ENCODE measurements at regions not wholly inside any gene's neighbourhood (a gene's known extent, or its start where the extent isn't known, plus 50 kb on each side); places are given as distances from the start of the nearest gene placed in this dataset.
"Not testable (repeated sequence)": the region's sequence is repeated elsewhere in the genome, so short reads cannot be mapped to it uniquely, and the experiment has no call there.

GRCh38 chr6:19391926-19392325 is 445.2 kb upstream of the ID4 start:
- DNase-seq (ENCODE audit: low read depth) = no peak

GRCh38 chr6:19394051-19394450 is 443.1 kb upstream of the ID4 start:
- DNase-seq (ENCODE audit: low read depth) = no peak

DNA sequence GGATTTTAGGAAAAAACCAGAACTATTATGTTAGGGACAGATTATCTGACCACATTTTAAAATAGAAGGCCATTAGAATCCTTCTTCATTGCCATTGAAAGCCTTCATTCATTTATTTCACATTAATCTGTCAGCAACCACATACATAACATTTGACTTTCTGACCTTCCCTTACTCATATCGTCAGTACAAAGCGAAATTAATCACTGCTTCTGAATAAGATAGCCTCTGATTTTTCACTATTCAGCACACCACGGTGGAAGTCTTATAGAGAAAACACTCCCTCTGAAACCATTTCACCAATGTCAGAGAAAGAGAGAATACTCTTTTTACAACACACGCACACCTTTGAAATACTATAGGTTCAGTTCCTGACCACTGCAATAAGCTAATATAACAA is 442.5 kb upstream of the ID4 start:
- no peak for DNase-seq (ENCODE audit: low read depth)

DNA sequence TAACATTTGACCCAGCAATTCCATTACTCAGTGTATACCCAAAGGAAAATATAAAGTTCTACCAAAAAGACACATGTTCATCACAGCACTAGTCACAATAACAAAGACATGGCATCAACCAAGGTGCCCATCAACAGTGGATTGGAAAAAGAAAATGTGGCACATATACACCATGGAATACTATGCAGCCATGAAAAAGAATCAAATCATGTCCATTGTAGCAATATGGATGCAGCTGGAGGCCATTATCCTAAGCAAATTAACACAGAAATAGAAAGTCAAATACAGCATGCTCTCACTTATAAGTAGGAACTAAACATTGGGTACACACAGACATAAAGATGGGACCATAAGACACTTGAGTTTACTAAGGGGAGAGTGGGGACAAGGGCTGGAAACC is 441.9 kb upstream of the ID4 start:
- no peak for DNase-seq (ENCODE audit: low read depth)

GRCh38 chr6:19399406-19399805 is 437.8 kb upstream of the ID4 start:
- DNase-seq (ENCODE audit: low read depth) = no peak

DNA sequence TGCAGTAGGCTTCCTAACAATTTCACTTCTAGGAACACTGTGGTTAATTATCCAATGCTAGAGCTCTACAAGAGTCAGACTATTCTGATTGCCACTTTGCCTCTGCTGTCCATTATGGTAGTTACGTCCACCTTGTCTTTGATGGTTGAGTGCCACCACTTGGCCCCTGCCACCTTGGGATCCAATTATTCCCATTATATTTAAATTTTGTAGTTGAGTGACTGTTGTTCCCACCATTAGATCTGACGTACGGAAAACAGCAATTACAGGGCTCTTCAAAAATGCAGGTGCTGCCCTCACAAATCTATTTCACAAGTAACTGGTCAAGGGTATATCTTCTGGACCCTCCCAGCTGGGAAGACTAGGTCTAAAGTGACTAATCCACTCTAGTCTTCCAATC is 432.3 kb upstream of the ID4 start:
- DNase-seq (ENCODE audit: low read depth) = not testable (repeated sequence)

- DNase-seq (ENCODE audit: low read depth) = no peak
These were observed 428.8 kb upstream of the ID4 start for GRCh38 chr6:19408331-19408730.

GRCh38 chr6:19410481-19410880 is 426.7 kb upstream of the ID4 start:
- DNase-seq (ENCODE audit: low read depth) = no peak

GRCh38 chr6:19413323-19413722 is 423.8 kb upstream of the ID4 start:
- DNase-seq (ENCODE audit: low read depth) = no peak

DNA sequence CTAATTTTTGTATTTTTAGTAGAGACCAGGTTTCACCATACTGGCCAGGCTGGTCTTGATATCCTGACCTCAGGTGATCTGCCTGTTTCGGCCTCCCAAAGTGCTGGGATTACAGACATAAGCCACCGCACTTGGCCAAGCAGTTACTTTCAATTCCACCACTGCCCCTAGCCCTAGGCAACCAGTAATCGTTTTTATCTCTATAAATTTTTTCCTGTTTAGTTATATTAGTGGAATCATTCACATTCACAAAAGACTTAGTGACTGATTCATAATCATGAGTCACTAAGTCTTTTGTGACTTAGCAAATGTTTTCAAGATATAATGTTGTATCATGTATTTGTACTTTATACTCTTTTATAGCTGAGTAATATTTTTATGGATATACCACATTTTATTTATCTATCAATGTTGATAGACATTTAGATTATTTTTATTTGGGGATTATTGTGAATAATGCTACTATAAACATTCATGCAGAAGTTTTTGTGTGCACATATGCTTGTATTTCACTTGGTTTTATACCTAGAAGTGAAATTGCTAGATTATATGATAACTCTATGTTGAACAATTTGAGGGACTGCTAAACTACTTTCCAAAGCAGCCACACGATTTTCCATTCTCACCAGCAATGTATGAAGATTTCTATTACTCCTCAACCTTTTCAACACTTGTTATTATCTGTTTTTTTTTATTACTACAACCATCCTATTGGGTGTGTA is 421.4 kb upstream of the ID4 start:
- DNase-seq (ENCODE audit: low read depth) = no peak

GRCh38 chr6:19416811-19417210 is 420.4 kb upstream of the ID4 start:
- no peak for DNase-seq (ENCODE audit: low read depth)

DNA sequence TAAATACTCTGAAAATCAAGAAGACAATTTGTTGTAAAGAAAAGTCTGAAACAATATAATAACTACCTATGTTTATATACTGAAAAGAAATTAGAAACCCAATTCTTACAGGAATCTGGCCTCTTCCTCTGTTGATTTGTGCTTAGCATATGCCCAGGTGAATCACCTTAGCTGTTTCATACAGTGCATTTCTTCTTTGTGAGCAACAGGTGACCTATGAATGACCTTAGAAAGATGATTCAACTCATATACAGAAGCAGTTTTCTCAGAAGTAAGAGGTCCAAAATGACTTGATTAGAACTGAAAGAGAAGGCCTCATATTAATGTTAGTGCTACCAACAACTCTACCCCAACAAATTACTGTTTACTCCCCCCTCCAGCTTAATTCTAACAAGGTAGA is 419.5 kb upstream of the ID4 start:
- no peak for DNase-seq (ENCODE audit: low read depth)

DNA sequence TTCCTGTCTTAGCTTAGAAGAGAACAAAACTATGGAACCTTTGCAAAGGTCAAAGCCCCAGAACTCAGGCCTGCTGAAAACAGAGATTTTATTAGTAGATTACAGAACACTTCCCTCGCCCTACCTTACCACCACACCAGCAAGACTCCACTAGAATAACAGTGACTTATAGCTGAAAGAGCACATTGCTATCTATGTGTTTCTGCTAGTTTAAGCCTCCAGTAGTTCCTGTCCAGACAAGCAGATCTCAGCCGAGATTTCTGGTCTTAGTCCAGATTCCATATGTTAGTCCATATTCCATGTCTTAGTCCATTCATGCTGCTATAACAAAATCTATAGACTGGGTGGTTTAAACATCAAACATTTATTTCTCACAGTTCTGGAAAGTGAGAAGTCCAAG is 412.3 kb upstream of the ID4 start:
- DNase-seq (ENCODE audit: low read depth) = no peak

GRCh38 chr6:19427548-19427947 is 409.6 kb upstream of the ID4 start:
- no peak for DNase-seq (ENCODE audit: low read depth)

- DNase-seq (ENCODE audit: low read depth) = no peak
These were observed 404.1 kb upstream of the ID4 start for GRCh38 chr6:19432966-19433498.

DNA sequence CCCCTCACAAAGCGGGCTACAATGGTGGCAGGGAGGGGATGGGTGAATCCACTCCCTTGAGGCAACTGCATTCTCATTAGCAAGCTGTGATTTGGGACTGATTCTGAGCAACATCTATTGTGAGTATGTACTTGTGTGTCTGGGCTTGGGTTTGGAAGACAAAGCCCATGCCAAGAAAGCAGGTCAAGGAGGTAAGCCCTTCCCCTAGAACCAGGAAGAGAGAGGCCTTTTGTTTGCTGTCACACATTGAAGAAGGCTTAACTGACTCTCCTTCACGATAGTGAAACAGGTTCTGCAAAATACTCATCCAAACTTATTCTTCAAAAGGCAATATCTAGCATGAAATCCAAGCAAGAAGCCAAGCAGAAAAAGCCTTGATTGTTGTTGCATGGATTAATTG is 403.1 kb upstream of the ID4 start:
- DNase-seq (ENCODE audit: low read depth) = no peak

GRCh38 chr6:19435755-19436154 is 401.4 kb upstream of the ID4 start:
- DNase-seq (ENCODE audit: low read depth) = no peak

GRCh38 chr6:19438566-19439353 is 398.4 kb upstream of the ID4 start:
- no peak for DNase-seq (ENCODE audit: low read depth)

- no peak for DNase-seq (ENCODE audit: low read depth)
These were observed 396.6 kb upstream of the ID4 start for GRCh38 chr6:19440531-19440930.

GRCh38 chr6:19443411-19443810 is 393.8 kb upstream of the ID4 start:
- no peak for DNase-seq (ENCODE audit: low read depth)

- no peak for DNase-seq (ENCODE audit: low read depth)
These were observed 393.1 kb upstream of the ID4 start for GRCh38 chr6:19444041-19444440.

DNA sequence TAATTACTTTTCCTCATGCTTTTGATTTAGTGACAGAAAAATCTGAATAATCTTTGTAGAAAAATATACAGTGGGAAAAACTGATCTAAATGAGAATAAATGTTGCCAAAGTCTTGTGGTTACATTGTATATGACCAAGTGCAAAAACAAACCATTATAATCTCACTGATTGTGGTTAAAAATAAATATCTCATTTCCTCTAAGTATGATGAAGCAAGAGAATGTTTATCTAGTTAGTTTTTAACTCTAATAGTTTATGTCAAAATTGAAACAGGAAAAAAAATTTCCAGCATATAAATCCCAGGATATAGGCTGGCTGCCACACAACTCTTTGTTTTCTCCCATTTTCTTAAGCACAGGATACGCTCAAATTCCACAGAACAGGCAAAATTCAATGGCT is 392.7 kb upstream of the ID4 start:
- DNase-seq (ENCODE audit: low read depth) = no peak

DNA sequence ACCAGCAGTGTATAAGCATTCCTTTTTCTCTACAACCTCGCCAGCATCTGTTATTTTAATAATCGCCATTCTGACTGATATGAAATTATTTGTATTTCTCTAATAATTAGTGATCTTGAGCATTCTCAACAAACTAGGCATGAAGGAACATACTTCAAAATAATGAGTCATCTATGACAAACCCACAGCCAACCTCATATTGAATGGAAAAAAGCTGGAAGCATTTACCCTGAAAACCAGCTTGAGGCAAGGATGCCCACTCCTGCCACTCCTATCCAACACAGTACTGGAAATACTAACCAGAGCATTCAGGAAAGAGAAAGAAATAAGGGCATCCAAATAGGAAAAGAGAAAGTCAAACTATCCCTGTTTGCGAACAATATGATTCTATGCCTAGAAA is 390.6 kb upstream of the ID4 start:
- DNase-seq (ENCODE audit: low read depth) = no peak

Data from LHCN-M2 (cell line).